Caco-2 (cell line): ENCODE measurements at regions not wholly inside any gene's neighbourhood (a gene's known extent, or its start where the extent isn't known, plus 50 kb on each side); places are given as distances from the start of the nearest gene placed in this dataset.
"Not testable (repeated sequence)": the region's sequence is repeated elsewhere in the genome, so short reads cannot be mapped to it uniquely, and the experiment has no call there.

Source experiments
- BruUV-seq: library from RNA; stranded (reverse); fragments of 400-500 nt; replicated peaks from 2 replicates; lab custom pipeline; 2021; lab: Mats Ljungman, UMichigan
- CTCF ChIA-PET: fragments of 300-600 bp; sonication (Branson Sonifier 250); formaldehyde crosslinking; loops from one replicate; lab custom pipeline; 2022; ENCODE audit warnings: antibody characterized with exemption; lab: Charles Lee
- POLR2A ChIA-PET: fragments of 300-600 bp; sonication (Branson Sonifier 250); formaldehyde crosslinking; loops from one replicate; lab custom pipeline; 2022; ENCODE audit warnings: antibody characterized with exemption; lab: Charles Lee
- DNase-seq, 2 experiments: peaks; one replicate each; pipeline versions ENCODE4 v3.0.0 to v3.0.0-alpha.2; 2020 to 2022
- H3K27me3 ChIP-seq: replicated peaks from 2 replicates; pipeline ENCODE4 v1.6.0; 2011; ENCODE audit warnings: low read length; ENCODE audit not compliant: control insufficient read depth, insufficient read depth
- H3K36me3 ChIP-seq: 2 replicates; pipeline ENCODE4 v1.5.1; 2011; ENCODE audit warnings: low read length; ENCODE audit not compliant: control insufficient read depth, insufficient read depth
- H3K4me1 ChIP-seq: fragments of 250-450 bp; sonication (Bioruptor Pico); 2 replicates; pipeline ENCODE4 v1.5.1; 2020; ENCODE audit warnings: mild to moderate bottlenecking
- H3K4me3 ChIP-seq: 2 replicates; pipeline ENCODE4 v1.5.1; 2011; ENCODE audit warnings: low read depth, mild to moderate bottlenecking, control low read depth, low read length
- H3K9me3 ChIP-seq: fragments of 250-450 bp; sonication (Bioruptor Pico); 2 replicates; pipeline ENCODE4 v1.5.1; 2020; ENCODE audit warnings: mild to moderate bottlenecking, moderate library complexity
- H3K27ac Mint-ChIP-seq: one replicate; pipeline ENCODE4 v1.8.0; 2022; ENCODE audit warnings: mixed read lengths; ENCODE audit not compliant: unreplicated experiment
- H3K27me3 Mint-ChIP-seq: one replicate; pipeline ENCODE4 v1.8.0; 2022; ENCODE audit warnings: mixed read lengths; ENCODE audit not compliant: insufficient read depth, unreplicated experiment
- H3K36me3 Mint-ChIP-seq: one replicate; pipeline ENCODE4 v1.8.0; 2022; ENCODE audit warnings: mild to moderate bottlenecking, mixed read lengths; ENCODE audit not compliant: insufficient read depth, unreplicated experiment
- H3K4me1 Mint-ChIP-seq: one replicate; pipeline ENCODE4 v1.8.0; 2022; ENCODE audit warnings: low read depth, mixed read lengths; ENCODE audit not compliant: unreplicated experiment
- H3K4me3 Mint-ChIP-seq: one replicate; pipeline ENCODE4 v1.8.0; 2022; ENCODE audit warnings: mild to moderate bottlenecking, moderate library complexity, mixed read lengths; ENCODE audit not compliant: unreplicated experiment
- H3K9me3 Mint-ChIP-seq: one replicate; pipeline ENCODE4 v1.8.0; 2022; ENCODE audit warnings: mixed read lengths; ENCODE audit not compliant: unreplicated experiment
- intact Hi-C: fragments of 100-400 bp; cut with micrococcal nuclease; formaldehyde crosslinking; loops from one replicate; pipeline ENCODE4 v1.10.0; 2022; ENCODE audit not compliant: unreplicated experiment
- TF ChIP-seq, protein P1 (sequence below), 2 experiments: fragments of 200-600 bp in 1 of 2; IDR thresholded peaks; 1 replicate in 1 of 2; 2 replicates in 1 of 2; pipeline versions ENCODE4 v1.5.1 to v1.8.0; 2011 to 2022; ENCODE audit warnings: antibody characterized with exemption in 1 of 2, control low read depth in 1 of 2, inconsistent platforms in 1 of 2, low read depth in 1 of 2, low read length in 1 of 2, mild to moderate bottlenecking in 1 of 2, moderate library complexity in 1 of 2; ENCODE audit not compliant: insufficient read depth in 1 of 2, severe bottlenecking in 1 of 2, unreplicated experiment in 1 of 2

DNA sequence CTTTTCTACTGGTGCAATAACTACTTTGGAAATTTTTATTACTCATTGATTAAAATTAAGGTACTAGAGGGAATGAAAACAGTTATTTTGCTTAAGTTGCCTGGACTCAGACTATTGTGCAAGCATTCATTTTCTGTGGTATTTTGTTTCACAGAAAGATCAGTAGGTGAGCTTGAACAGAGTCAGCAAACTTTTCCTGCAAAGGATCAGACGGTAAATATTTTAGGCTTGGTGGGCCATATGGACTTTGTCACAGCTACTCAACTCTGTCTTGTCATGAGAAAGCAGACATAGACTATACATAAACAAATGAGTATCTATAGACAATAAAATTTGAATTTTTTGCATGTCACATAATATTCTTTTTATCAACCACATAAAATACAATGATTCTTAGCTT, 1036.4 kb downstream of the NR2F1-AS1 start:
- Mint-ChIP-seq H3K4me3 (no peak overlapping the region), H3K27ac (no peak overlapping the region), H3K4me1 (no peaks in the 10 kb centered on the region), H3K9me3 (no peaks in the 10 kb centered on the region), H3K27me3 (no peaks in the 10 kb centered on the region), H3K36me3 (no peaks in the 10 kb centered on the region)
- H3K4me1 ChIP-seq, result no peaks in the 10 kb centered on the region
- H3K36me3 ChIP-seq, result no peaks in the 10 kb centered on the region
- ChIA-PET POLR2A (no interaction called here), CTCF (no interaction called here)
- TF ChIP-seq, protein P1, sequence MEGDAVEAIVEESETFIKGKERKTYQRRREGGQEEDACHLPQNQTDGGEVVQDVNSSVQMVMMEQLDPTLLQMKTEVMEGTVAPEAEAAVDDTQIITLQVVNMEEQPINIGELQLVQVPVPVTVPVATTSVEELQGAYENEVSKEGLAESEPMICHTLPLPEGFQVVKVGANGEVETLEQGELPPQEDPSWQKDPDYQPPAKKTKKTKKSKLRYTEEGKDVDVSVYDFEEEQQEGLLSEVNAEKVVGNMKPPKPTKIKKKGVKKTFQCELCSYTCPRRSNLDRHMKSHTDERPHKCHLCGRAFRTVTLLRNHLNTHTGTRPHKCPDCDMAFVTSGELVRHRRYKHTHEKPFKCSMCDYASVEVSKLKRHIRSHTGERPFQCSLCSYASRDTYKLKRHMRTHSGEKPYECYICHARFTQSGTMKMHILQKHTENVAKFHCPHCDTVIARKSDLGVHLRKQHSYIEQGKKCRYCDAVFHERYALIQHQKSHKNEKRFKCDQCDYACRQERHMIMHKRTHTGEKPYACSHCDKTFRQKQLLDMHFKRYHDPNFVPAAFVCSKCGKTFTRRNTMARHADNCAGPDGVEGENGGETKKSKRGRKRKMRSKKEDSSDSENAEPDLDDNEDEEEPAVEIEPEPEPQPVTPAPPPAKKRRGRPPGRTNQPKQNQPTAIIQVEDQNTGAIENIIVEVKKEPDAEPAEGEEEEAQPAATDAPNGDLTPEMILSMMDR (IDR thresholded peaks at IDR 0.05; ENCODE audit: insufficient read depth in 1 of 2, low read depth in 1 of 2, low read length in 1 of 2, severe bottlenecking in 1 of 2, unreplicated experiment in 1 of 2), result no peak
- no peak overlapping the region for H3K4me3 ChIP-seq
- no peaks in the 10 kb centered on the region for H3K9me3 ChIP-seq
- H3K27me3 ChIP-seq, result no peaks in the 10 kb centered on the region
- BruUV-seq, result no TSS peak
- no peak for DNase-seq
- intact Hi-C loops, result no loop called here

- TF ChIP-seq, protein P1 (IDR thresholded peaks at IDR 0.05; ENCODE audit: insufficient read depth in 1 of 2, low read depth in 1 of 2, low read length in 1 of 2, severe bottlenecking in 1 of 2, unreplicated experiment in 1 of 2), result no peak
- H3K36me3 ChIP-seq, result no peaks in the 10 kb centered on the region
- H3K27me3 ChIP-seq, result no peaks in the 10 kb centered on the region
- H3K4me1 ChIP-seq, result no peaks in the 10 kb centered on the region
- H3K9me3 ChIP-seq, result no peaks in the 10 kb centered on the region
- DNase-seq, result no peak
- no peak overlapping the region for H3K4me3 ChIP-seq
- H3K27ac Mint-ChIP-seq, result no peak overlapping the region
- H3K9me3 Mint-ChIP-seq, result no peaks in the 10 kb centered on the region
- no TSS peak for BruUV-seq
- CTCF ChIA-PET, result no interaction called here
- no peaks in the 10 kb centered on the region for H3K27me3 Mint-ChIP-seq
- POLR2A ChIA-PET, result no interaction called here
- intact Hi-C loops, result no loop called here
- no peaks in the 10 kb centered on the region for H3K36me3 Mint-ChIP-seq
- no peaks in the 10 kb centered on the region for H3K4me1 Mint-ChIP-seq
- no peak overlapping the region for H3K4me3 Mint-ChIP-seq
These were observed 1037.0 kb downstream of the NR2F1-AS1 start for GRCh38 chr5:92544036-92544435.

DNA sequence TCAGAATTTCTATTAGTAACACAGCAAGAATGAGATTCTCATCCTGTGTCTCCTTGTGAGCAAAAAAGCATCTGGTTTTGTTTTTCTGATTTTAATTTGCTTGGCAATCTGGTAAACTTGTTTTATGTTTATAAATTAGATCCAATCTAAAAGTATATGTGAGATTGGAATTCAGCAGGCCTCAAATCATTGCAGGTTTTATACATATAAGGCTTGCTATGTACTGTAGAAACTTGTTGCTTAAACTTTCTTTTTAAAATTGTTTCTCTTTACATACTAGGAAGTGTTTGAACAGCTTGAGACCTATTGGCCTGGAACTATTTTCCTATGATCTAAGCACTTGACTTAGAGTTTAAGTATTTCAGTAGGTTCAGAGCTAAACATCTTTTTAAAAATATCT, 1037.8 kb downstream of the NR2F1-AS1 start:
- intact Hi-C loops, result no loop called here
- POLR2A ChIA-PET, result no interaction called here

DNA sequence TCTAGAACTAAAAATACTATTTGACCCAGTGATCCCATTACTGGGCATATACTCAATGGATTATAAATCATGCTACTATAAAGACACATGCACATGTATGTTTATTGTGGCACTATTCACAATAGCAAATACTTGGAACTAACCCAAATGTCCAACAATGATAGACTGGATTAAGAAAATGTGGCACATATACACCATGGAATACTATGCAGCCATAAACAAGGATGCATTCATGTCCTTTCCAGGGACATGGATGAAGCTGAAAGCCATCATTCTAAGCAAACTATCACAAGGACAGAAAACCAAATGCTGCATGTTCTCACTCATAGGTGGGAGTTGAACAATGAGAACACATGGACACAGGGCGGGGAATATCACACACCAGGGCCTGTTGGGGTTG, 1039.0 kb downstream of the NR2F1-AS1 start:
- DNase-seq, H3K9me3 Mint-ChIP-seq, H3K27me3 ChIP-seq, H3K36me3 Mint-ChIP-seq, H3K4me3 Mint-ChIP-seq, H3K27me3 Mint-ChIP-seq, H3K27ac Mint-ChIP-seq, H3K4me1 ChIP-seq, POLR2A ChIA-PET, H3K4me3 ChIP-seq, H3K9me3 ChIP-seq, H3K36me3 ChIP-seq, BruUV-seq, intact Hi-C loops, CTCF ChIA-PET, H3K4me1 Mint-ChIP-seq: not testable (repeated sequence)

More for the DNA sequence above, 1037.8 kb downstream of the NR2F1-AS1 start:
- Histone ChIP-seq H3K4me1 (no peaks in the 10 kb centered on the region), H3K4me3 (no peak overlapping the region), H3K36me3 (no peaks in the 10 kb centered on the region), H3K27me3 (no peaks in the 10 kb centered on the region), H3K9me3 (no peaks in the 10 kb centered on the region)
- Mint-ChIP-seq H3K4me3 (no peak overlapping the region), H3K4me1 (no peaks in the 10 kb centered on the region), H3K27me3 (no peaks in the 10 kb centered on the region), H3K36me3 (no peaks in the 10 kb centered on the region), H3K9me3 (no peaks in the 10 kb centered on the region), H3K27ac (no peak overlapping the region)
- DNase-seq, result no peak
- BruUV-seq, result no TSS peak
- TF ChIP-seq, protein P1 (IDR thresholded peaks at IDR 0.05; ENCODE audit: insufficient read depth in 1 of 2, low read depth in 1 of 2, low read length in 1 of 2, severe bottlenecking in 1 of 2, unreplicated experiment in 1 of 2), result no peak
- CTCF ChIA-PET, result no interaction called here
